GM12892 (cell line): ENCODE measurements at regions not wholly inside any gene's neighbourhood (a gene's known extent, or its start where the extent isn't known, plus 50 kb on each side); places are given as distances from the start of the nearest gene placed in this dataset.

Experiments used
- POLR2A ChIP-seq: IDR thresholded peaks from 2 replicates; pipeline ENCODE4 v1.6.1; 2011; ENCODE audit warnings: low read depth, low read length, control low read depth
- POLR2AphosphoS5 ChIP-seq: IDR thresholded peaks from 2 replicates; pipeline ENCODE4 v1.6.1; 2011; ENCODE audit warnings: low read depth, low read length, control low read depth

GRCh38 chr2:22483036-22483435, 901.9 kb upstream of the KLHL29 start:
- TF ChIP-seq POLR2AphosphoS5: no peak
- no peak for TF ChIP-seq POLR2A
